ENCODE measurements at regions not wholly inside any gene's neighbourhood (a gene's known extent, or its start where the extent isn't known, plus 50 kb on each side); places are given as distances from the start of the nearest gene placed in this dataset.

- H3F3A ChIP-seq (replicated peaks; ENCODE audit: low read depth): no peaks in the 10 kb centered on the region
- no peaks in the 10 kb centered on the region for H3K79me2 ChIP-seq (replicated peaks; ENCODE audit: insufficient read depth)
- TF ChIP-seq ZNF331 (CRISPR knock-in tag; IDR thresholded peaks at IDR 0.05; ENCODE audit: low read depth): no peak
- no peak for TF ChIP-seq JUNB (IDR thresholded peaks at IDR 0.05; ENCODE audit: unreplicated experiment)
- no peak for TF ChIP-seq STAT1 (IDR thresholded peaks at IDR 0.05; ENCODE audit: unreplicated experiment)
- TF ChIP-seq ETS1 (IDR thresholded peaks at IDR 0.05): no peak
- TF ChIP-seq ZNF114 (CRISPR knock-in tag; IDR thresholded peaks at IDR 0.05): no peak
- TF ChIP-seq ZNF462 (CRISPR knock-in tag; IDR thresholded peaks at IDR 0.05): no peak
- TF ChIP-seq NANOG (IDR thresholded peaks at IDR 0.05; ENCODE audit: borderline replicate concordance): no peak
- no peak for TF ChIP-seq REST (IDR thresholded peaks at IDR 0.05; ENCODE audit: unreplicated experiment)
- TF ChIP-seq EZH2phosphoT487 (IDR thresholded peaks at IDR 0.05; ENCODE audit: unreplicated experiment): no peak
- TF ChIP-seq CTCF (conservative IDR thresholded peaks at IDR 0.05; ENCODE audit: low read depth in 2 of 2): no peak
- TF ChIP-seq EZH2 (IDR thresholded peaks at IDR 0.05; ENCODE audit: low read depth, unreplicated experiment): no peak
- TF ChIP-seq CREB1 (CRISPR knock-in tag; IDR thresholded peaks at IDR 0.05; ENCODE audit: low read depth): no peak
- no peak for TF ChIP-seq POLR2AphosphoS5 (IDR thresholded peaks at IDR 0.05; ENCODE audit: low read depth)
- H3K27ac Mint-ChIP-seq: no peak overlapping the region
- no peak overlapping the region for H3K27ac ChIP-seq (ENCODE audit: low read depth)
- no peak overlapping the region for H2AFZ ChIP-seq
- peaks cover 4% of the 10 kb centered on the region; the same call in 1 of the 3 replicates for H3K9me3 Mint-ChIP-seq
- no peak overlapping the region for H3K4me3 ChIP-seq
- H3K27me3 Mint-ChIP-seq (ENCODE audit: insufficient read depth, low read depth, poor library complexity): peaks cover 6% of the 10 kb centered on the region
- H3K36me3 ChIP-seq (ENCODE audit: insufficient read depth): no peaks in the 10 kb centered on the region
- no peaks in the 10 kb centered on the region for H4K20me1 ChIP-seq (replicated peaks; ENCODE audit: insufficient read depth)
- DNase-seq (ENCODE audit: low spot score): no peak
- H3K36me3 Mint-ChIP-seq (ENCODE audit: low read depth): no peaks in the 10 kb centered on the region
- ATAC-seq: no peak
- H3K9me2 ChIP-seq (ENCODE audit: insufficient read depth): no peaks in the 10 kb centered on the region; the same call in 1 of the 2 replicates
- no peaks in the 10 kb centered on the region for H3K27me3 ChIP-seq (ENCODE audit: insufficient read depth)
- H3K4me1 ChIP-seq (ENCODE audit: insufficient read depth): no peaks in the 10 kb centered on the region
- H3K4me3 Mint-ChIP-seq: no peak overlapping the region
- H3K4me1 Mint-ChIP-seq: no peaks in the 10 kb centered on the region
- H3K4me2 ChIP-seq: no peak overlapping the region
These were observed 120.5 kb downstream of the MAF start for GRCh38 chr16:79480056-79480455.
